ENCODE measurements at regions not wholly inside any gene's neighbourhood (a gene's known extent, or its start where the extent isn't known, plus 50 kb on each side); places are given as distances from the start of the nearest gene placed in this dataset.

DNA sequence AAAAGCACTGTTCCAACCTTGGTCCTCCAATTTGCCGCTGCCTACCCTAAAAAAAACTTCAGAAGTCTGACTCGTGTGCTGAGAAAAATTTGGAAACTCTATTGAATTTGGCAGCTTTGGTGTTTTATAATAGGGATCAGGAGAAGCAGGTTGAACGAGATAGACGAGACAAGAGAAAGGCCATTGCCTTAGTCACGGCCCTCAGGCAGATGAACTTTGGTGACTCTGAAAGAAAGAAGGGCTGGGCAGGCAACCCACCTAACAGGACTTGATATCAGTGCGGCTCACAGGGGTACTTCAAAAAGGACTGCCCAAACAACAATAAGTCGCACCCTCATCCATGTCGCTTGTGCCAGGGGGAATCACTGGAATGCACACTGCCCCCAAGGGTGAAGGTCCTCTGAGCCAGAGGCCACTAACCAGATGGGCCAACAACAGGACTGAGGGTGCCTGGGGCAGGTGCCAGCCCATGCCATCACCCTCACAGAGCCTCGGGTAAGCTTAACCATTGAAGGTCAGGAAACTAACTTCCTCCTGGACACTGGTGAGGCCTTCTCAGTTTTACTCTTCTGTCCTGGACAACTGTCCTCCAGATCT, 102.5 kb upstream of the SSTR1 start:
- Histone ChIP-seq H3K27ac (ENCODE audit: insufficient read depth, low read depth, low read length) (no peak overlapping the region), H3K4me1 (ENCODE audit: control insufficient read depth, extremely low read depth, insufficient read depth, low read length) (no peaks in the 10 kb centered on the region), H3K9me3 (replicated peaks; ENCODE audit: control insufficient read depth, insufficient read depth, low read length) (no peaks in the 10 kb centered on the region), H3K4me2 (ENCODE audit: insufficient read depth, low read length) (no peak overlapping the region), H2AFZ (ENCODE audit: low read depth, low read length) (no peak overlapping the region), H3K4me3 (replicated peaks in 1 of 3; ENCODE audit: insufficient read depth in 1 of 3, low read depth in 1 of 3, low read length in 3 of 3) (no peak overlapping the region), H3K27me3 (ENCODE audit: control insufficient read depth in 2 of 2, insufficient read depth in 2 of 2, low read length in 2 of 2) (no peaks in the 10 kb centered on the region), H3K36me3 (ENCODE audit: control insufficient read depth in 2 of 2, extremely low read depth in 1 of 2, insufficient read depth in 2 of 2, low read length in 2 of 2) (no peaks in the 10 kb centered on the region), H3K79me2 (ENCODE audit: control insufficient read depth, insufficient read depth, low read length) (no peaks in the 10 kb centered on the region), H3K9me1 (replicated peaks; ENCODE audit: control insufficient read depth, extremely low read depth, insufficient read depth, low read length) (no peaks in the 10 kb centered on the region), H4K20me1 (replicated peaks; ENCODE audit: control insufficient read depth, extremely low read depth, insufficient read depth, low read length) (no peaks in the 10 kb centered on the region), H3K9ac (replicated peaks; ENCODE audit: extremely low read depth, insufficient read depth, low read length) (no peak overlapping the region)
- POLR2A ChIA-PET = no interaction called here
- no TSS peak for BruUV-seq (replicated peaks)
- dilution Hi-C loops (cut with MboI; ENCODE audit: extremely low pct_ligation_motif_present, low sequenced_read_pairs) (no loop called here), intact Hi-C loops (cut with micrococcal nuclease) (no loop called here)
- CTCF ChIA-PET = no interaction called here
- DNase-seq (ENCODE audit: low read depth, low spot score) = no peak
- no peak for FAIRE-seq
- TF ChIP-seq, protein P1, sequence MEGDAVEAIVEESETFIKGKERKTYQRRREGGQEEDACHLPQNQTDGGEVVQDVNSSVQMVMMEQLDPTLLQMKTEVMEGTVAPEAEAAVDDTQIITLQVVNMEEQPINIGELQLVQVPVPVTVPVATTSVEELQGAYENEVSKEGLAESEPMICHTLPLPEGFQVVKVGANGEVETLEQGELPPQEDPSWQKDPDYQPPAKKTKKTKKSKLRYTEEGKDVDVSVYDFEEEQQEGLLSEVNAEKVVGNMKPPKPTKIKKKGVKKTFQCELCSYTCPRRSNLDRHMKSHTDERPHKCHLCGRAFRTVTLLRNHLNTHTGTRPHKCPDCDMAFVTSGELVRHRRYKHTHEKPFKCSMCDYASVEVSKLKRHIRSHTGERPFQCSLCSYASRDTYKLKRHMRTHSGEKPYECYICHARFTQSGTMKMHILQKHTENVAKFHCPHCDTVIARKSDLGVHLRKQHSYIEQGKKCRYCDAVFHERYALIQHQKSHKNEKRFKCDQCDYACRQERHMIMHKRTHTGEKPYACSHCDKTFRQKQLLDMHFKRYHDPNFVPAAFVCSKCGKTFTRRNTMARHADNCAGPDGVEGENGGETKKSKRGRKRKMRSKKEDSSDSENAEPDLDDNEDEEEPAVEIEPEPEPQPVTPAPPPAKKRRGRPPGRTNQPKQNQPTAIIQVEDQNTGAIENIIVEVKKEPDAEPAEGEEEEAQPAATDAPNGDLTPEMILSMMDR (IDR thresholded peaks at IDR 0.05; ENCODE audit: extremely low read depth in 1 of 2, insufficient read depth in 1 of 2, low read depth in 1 of 2, low read length in 2 of 2) = no peak
- no peak for TF ChIP-seq EZH2 (IDR thresholded peaks at IDR 0.05; ENCODE audit: borderline replicate concordance, low read depth, low read length, severe bottlenecking)
- no peak for TF ChIP-seq POLR2AphosphoS5 (IDR thresholded peaks at IDR 0.05; ENCODE audit: insufficient read depth, low read depth, low read length)
- TF ChIP-seq, protein P2, sequence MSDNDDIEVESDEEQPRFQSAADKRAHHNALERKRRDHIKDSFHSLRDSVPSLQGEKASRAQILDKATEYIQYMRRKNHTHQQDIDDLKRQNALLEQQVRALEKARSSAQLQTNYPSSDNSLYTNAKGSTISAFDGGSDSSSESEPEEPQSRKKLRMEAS (IDR thresholded peaks at IDR 0.05; ENCODE audit: insufficient read depth, insufficient read length) = no peak
- no peak for TF ChIP-seq JUN (IDR thresholded peaks at IDR 0.05; ENCODE audit: borderline replicate concordance, insufficient read depth, insufficient read length, low read depth)
- TF ChIP-seq POLR2A (IDR thresholded peaks at IDR 0.05; ENCODE audit: low read depth, low read length) = no peak
- TF ChIP-seq MYC (IDR thresholded peaks at IDR 0.05; ENCODE audit: low read depth, low read length) = no peak
- TF ChIP-seq FOS (IDR thresholded peaks at IDR 0.05; ENCODE audit: borderline replicate concordance, insufficient read depth, low read length) = no peak
- no peak for TF ChIP-seq GATA2 (IDR thresholded peaks at IDR 0.05; ENCODE audit: insufficient read depth, insufficient read length, low read depth, low read length)
